PC-9 (cell line): ENCODE measurements at regions not wholly inside any gene's neighbourhood (a gene's known extent, or its start where the extent isn't known, plus 50 kb on each side); places are given as distances from the start of the nearest gene placed in this dataset.

Experiments used
- EZH2 ChIP-seq: fragments of 200-600 bp; sonication (generic); IDR thresholded peaks from 2 replicates; pipeline ENCODE4 v1.8.0; 2017; ENCODE audit warnings: antibody characterized with exemption, low read depth
- TF ChIP-seq, protein P1 (sequence below): fragments of 200-600 bp; sonication (generic); conservative IDR thresholded peaks from 2 replicates; pipeline ENCODE4 v1.6.1; 2017; ENCODE audit warnings: mixed run types, antibody characterized with exemption, mild to moderate bottlenecking, moderate library complexity

DNA sequence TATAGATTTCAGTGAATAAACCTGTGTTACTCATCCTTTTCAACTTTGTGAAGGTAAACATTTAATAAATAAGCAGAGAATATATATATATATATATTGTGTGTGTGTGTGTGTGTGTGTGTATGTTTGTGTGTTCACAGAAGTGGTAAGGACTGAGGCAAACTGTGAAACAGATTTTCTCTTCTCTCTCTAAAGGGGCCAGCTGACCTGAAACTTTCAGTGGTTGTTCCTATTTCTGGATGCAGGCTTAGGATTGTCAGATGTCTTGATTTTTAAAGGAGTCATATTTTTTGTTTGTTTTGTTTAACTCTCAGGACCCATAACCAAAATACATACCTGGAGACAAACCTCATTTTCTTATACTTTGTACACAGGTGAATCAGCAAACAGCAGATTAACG, 714.9 kb upstream of the MEF2C start:
- TF ChIP-seq, protein P1, sequence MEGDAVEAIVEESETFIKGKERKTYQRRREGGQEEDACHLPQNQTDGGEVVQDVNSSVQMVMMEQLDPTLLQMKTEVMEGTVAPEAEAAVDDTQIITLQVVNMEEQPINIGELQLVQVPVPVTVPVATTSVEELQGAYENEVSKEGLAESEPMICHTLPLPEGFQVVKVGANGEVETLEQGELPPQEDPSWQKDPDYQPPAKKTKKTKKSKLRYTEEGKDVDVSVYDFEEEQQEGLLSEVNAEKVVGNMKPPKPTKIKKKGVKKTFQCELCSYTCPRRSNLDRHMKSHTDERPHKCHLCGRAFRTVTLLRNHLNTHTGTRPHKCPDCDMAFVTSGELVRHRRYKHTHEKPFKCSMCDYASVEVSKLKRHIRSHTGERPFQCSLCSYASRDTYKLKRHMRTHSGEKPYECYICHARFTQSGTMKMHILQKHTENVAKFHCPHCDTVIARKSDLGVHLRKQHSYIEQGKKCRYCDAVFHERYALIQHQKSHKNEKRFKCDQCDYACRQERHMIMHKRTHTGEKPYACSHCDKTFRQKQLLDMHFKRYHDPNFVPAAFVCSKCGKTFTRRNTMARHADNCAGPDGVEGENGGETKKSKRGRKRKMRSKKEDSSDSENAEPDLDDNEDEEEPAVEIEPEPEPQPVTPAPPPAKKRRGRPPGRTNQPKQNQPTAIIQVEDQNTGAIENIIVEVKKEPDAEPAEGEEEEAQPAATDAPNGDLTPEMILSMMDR: no peak
- no peak for TF ChIP-seq EZH2
